ENCODE measurements at regions not wholly inside any gene's neighbourhood (a gene's known extent, or its start where the extent isn't known, plus 50 kb on each side); places are given as distances from the start of the nearest gene placed in this dataset.

GRCh38 chr6:19699932-19700331, 137.2 kb upstream of the ID4 start:
- peak in 1 of 2 donors; percentile 37 for ATAC-seq (ENCODE audit: low FRiP score in 2 of 2)
- WGBS, 2 donors, result 63 to 68% methylated on average over 4 of the region's 4 CpGs
- Histone ChIP-seq H3K4me3 (no peak overlapping the region), H3K4me1 (no peaks in the 10 kb centered on the region), H3K36me3 (no peaks in the 10 kb centered on the region), H3K9me3 (no peaks in the 10 kb centered on the region), H3K27ac (no peak overlapping the region), H3K27me3 (no peaks in the 10 kb centered on the region)
- DNase-seq, result no peak
- no peak for TF ChIP-seq CTCF (IDR thresholded peaks at IDR 0.05)
- no peak for TF ChIP-seq EP300 (IDR thresholded peaks at IDR 0.05)
- no peak for TF ChIP-seq POLR2A (IDR thresholded peaks at IDR 0.05)
- no peak for TF ChIP-seq POLR2AphosphoS5 (IDR thresholded peaks at IDR 0.05)

DNA sequence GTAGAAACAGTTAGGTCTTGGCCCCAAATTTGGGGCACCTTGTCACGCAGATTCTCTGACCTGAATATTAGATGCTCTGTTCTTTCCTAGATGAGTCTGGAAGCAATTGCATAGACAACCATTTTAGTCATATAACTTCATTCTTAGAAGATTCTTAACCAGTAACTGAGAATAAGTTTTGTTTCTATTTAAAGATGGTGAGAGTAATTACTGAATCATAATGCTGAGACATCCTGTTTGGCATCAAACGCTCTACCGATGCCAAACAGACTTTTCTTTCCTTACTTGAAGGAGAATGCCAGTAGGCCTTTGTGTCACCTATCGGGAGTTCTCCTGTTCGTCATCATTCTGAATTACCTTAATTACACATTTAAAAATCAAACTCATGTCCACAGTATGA, 131.6 kb upstream of the ID4 start:
- TF ChIP-seq POLR2A (IDR thresholded peaks at IDR 0.05) (no peak), CTCF (IDR thresholded peaks at IDR 0.05) (no peak), EP300 (IDR thresholded peaks at IDR 0.05) (no peak), POLR2AphosphoS5 (IDR thresholded peaks at IDR 0.05) (no peak)
- Histone ChIP-seq H3K4me1 (no peaks in the 10 kb centered on the region), H3K27ac (no peak overlapping the region), H3K9me3 (no peaks in the 10 kb centered on the region), H3K36me3 (no peaks in the 10 kb centered on the region), H3K27me3 (no peaks in the 10 kb centered on the region), H3K4me3 (no peak overlapping the region)
- DNase-seq (no peak), ATAC-seq (ENCODE audit: low FRiP score in 2 of 2) (no peak)
- WGBS, 2 donors, result 89 to 90% methylated on average over 5 of the region's 5 CpGs

DNA sequence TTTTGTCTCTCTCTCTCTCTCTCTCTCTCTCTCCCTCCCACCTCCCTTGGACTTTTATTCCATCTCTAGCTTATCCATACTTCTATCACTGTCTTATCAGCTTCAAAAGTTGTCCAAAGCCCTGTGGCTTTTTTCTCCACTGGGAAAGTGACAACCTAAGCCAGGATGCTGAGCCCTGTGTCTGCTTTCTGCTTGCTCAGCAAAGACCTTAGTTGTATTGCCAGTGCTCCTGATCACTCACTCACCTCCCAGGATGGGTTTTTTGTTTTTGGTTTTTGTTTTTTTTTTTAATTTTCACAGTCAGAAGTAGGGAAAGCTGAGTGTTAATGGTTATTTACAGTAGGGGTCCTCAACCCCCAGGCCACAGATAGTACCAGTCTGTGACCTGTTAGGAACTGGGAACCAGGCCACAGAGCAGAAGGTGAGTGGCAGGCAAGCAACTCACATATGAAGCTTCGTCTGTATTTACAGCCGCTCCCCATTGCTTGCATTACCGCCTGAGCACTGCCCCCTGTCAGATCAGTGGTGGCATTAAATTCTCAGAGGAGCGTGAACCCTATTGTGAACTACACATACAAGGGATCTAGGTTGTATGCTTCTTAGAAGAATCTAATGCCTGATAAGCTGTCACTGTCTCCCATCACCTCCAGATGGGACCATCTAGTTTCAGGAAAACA, 125.0 kb upstream of the ID4 start:
- no peaks in the 10 kb centered on the region for H3K36me3 ChIP-seq
- H3K9me3 ChIP-seq, result no peaks in the 10 kb centered on the region
- TF ChIP-seq EP300 (IDR thresholded peaks at IDR 0.05) (no peak), CTCF (IDR thresholded peaks at IDR 0.05) (no peak), POLR2AphosphoS5 (IDR thresholded peaks at IDR 0.05) (no peak), POLR2A (IDR thresholded peaks at IDR 0.05) (no peak)
- H3K27ac ChIP-seq, result no peak overlapping the region
- WGBS, 2 donors, result 91 to 95% methylated on average over 4 of the region's 4 CpGs
- no peaks in the 10 kb centered on the region for H3K4me1 ChIP-seq
- DNase-seq (no peak), ATAC-seq (ENCODE audit: low FRiP score in 2 of 2) (no peak)
- no peak overlapping the region for H3K4me3 ChIP-seq
- H3K27me3 ChIP-seq, result no peaks in the 10 kb centered on the region

- Histone ChIP-seq H3K4me1 (no peaks in the 10 kb centered on the region), H3K27ac (no peak overlapping the region), H3K27me3 (no peaks in the 10 kb centered on the region), H3K4me3 (no peak overlapping the region), H3K36me3 (no peaks in the 10 kb centered on the region), H3K9me3 (no peaks in the 10 kb centered on the region)
- whole genome bisulfite sequencing, 2 donors, result 68 to 93% methylated on average over 1 of the region's 1 CpG
- TF ChIP-seq CTCF (IDR thresholded peaks at IDR 0.05) (no peak), POLR2A (IDR thresholded peaks at IDR 0.05) (no peak), POLR2AphosphoS5 (IDR thresholded peaks at IDR 0.05) (no peak), EP300 (IDR thresholded peaks at IDR 0.05) (no peak)
- no peak for DNase-seq
- no peak for ATAC-seq (ENCODE audit: low FRiP score in 2 of 2)
Measured at GRCh38 chr6:19712998-19713397, 124.2 kb upstream of the ID4 start.

GRCh38 chr6:19713411-19713810, 123.8 kb upstream of the ID4 start:
- H3K4me3 ChIP-seq, result no peak overlapping the region
- 89 to 93% methylated on average over 4 of the region's 4 CpGs for WGBS, 2 donors
- H3K27me3 ChIP-seq, result no peaks in the 10 kb centered on the region
- no peaks in the 10 kb centered on the region for H3K36me3 ChIP-seq
- H3K9me3 ChIP-seq, result no peaks in the 10 kb centered on the region
- H3K27ac ChIP-seq, result no peak overlapping the region
- H3K4me1 ChIP-seq, result no peaks in the 10 kb centered on the region
- DNase-seq, result no peak
- no peak for ATAC-seq (ENCODE audit: low FRiP score in 2 of 2)
- TF ChIP-seq EP300 (IDR thresholded peaks at IDR 0.05), result no peak

All from upper lobe of left lung (tissue), 6 donors.